Peyer's patch (tissue), 4 donors: ENCODE measurements at regions not wholly inside any gene's neighbourhood (a gene's known extent, or its start where the extent isn't known, plus 50 kb on each side); places are given as distances from the start of the nearest gene placed in this dataset.
"Not testable (repeated sequence)": the region's sequence is repeated elsewhere in the genome, so short reads cannot be mapped to it uniquely, and the experiment has no call there.

Source experiments
- POLR2A ChIP-seq, 2 donors: fragments of 450-650 bp; IDR thresholded peaks; one replicate each; pipeline ENCODE4 v1.5.1; 2017; ENCODE audit warnings: antibody characterized with exemption in 2 of 2, mild to moderate bottlenecking in 2 of 2, moderate library complexity in 2 of 2
- TF ChIP-seq, protein P1 (sequence below), 6 experiments: fragments of 450-650 bp in 4 of 6; fragments of 200-600 bp in 2 of 6; sonication (generic) in 1 of 6; IDR thresholded peaks; one replicate each; pipeline ENCODE4 v1.5.1; 2017 to 2019; ENCODE audit warnings: antibody characterized with exemption in 6 of 6, mild to moderate bottlenecking in 3 of 6, moderate library complexity in 1 of 6

DNA sequence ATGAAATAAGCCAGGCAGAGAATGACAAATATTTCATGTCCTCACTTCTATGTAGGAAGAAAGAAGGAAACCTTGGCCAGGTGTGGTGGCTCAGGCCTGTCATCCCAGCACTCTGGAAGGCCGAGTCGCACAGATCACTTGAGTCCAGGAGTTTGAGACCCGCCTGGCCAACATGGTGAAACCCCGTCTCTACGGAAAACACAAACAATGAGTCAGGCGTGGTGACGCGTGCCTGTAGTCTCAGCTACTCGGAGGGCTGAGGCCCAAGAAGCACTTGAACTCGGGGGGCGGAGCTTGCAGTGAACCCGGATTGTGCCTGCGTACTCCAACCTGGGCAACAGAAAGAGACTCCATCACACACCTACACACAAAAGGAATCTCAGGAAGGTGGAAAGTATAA is 80.5 kb upstream of the HMX1 start:
- TF ChIP-seq, protein P1, sequence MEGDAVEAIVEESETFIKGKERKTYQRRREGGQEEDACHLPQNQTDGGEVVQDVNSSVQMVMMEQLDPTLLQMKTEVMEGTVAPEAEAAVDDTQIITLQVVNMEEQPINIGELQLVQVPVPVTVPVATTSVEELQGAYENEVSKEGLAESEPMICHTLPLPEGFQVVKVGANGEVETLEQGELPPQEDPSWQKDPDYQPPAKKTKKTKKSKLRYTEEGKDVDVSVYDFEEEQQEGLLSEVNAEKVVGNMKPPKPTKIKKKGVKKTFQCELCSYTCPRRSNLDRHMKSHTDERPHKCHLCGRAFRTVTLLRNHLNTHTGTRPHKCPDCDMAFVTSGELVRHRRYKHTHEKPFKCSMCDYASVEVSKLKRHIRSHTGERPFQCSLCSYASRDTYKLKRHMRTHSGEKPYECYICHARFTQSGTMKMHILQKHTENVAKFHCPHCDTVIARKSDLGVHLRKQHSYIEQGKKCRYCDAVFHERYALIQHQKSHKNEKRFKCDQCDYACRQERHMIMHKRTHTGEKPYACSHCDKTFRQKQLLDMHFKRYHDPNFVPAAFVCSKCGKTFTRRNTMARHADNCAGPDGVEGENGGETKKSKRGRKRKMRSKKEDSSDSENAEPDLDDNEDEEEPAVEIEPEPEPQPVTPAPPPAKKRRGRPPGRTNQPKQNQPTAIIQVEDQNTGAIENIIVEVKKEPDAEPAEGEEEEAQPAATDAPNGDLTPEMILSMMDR (IDR thresholded peaks at IDR 0.05) = not testable (repeated sequence)
- not testable (repeated sequence) for TF ChIP-seq POLR2A (IDR thresholded peaks at IDR 0.05)
